ENCODE measurements at regions not wholly inside any gene's neighbourhood (a gene's known extent, or its start where the extent isn't known, plus 50 kb on each side); places are given as distances from the start of the nearest gene placed in this dataset.

DNA sequence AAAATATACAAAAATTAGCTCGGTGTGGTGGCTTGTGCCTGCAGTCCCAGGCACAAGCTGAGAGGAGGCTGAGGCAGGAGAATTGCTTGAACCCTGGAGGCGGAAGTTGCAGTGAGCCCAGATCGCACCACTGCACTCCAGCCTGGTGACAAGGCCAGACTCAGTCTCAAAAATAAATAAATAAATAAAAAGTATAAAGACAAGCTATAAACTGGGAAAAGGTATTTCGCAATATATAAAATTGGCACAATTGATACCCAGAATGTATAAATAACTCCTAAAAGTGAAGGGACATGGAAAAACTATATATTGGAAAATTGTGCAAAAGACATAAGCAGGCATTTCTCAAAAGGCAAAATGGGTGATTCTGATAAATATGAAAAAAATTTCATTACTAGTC is 657.9 kb upstream of the SLC8A1 start:
- TF ChIP-seq, protein P1, sequence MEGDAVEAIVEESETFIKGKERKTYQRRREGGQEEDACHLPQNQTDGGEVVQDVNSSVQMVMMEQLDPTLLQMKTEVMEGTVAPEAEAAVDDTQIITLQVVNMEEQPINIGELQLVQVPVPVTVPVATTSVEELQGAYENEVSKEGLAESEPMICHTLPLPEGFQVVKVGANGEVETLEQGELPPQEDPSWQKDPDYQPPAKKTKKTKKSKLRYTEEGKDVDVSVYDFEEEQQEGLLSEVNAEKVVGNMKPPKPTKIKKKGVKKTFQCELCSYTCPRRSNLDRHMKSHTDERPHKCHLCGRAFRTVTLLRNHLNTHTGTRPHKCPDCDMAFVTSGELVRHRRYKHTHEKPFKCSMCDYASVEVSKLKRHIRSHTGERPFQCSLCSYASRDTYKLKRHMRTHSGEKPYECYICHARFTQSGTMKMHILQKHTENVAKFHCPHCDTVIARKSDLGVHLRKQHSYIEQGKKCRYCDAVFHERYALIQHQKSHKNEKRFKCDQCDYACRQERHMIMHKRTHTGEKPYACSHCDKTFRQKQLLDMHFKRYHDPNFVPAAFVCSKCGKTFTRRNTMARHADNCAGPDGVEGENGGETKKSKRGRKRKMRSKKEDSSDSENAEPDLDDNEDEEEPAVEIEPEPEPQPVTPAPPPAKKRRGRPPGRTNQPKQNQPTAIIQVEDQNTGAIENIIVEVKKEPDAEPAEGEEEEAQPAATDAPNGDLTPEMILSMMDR (IDR thresholded peaks at IDR 0.05; ENCODE audit: low read depth, low read length): no peak
- no peak for TF ChIP-seq EZH2phosphoT487 (IDR thresholded peaks at IDR 0.05; ENCODE audit: low read depth)
